IMR-90 (cell line): ENCODE measurements at regions not wholly inside any gene's neighbourhood (a gene's known extent, or its start where the extent isn't known, plus 50 kb on each side); places are given as distances from the start of the nearest gene placed in this dataset.
A peak's percentile ranks its signal among the peaks of the same experiment; 100 is the strongest.

Experiments used
- ATAC-seq: fragments of 200-7000 bp; cut with Tn5 transposase; 2 replicates; pipeline ENCODE4 v1.9.1; 2020; ENCODE audit warnings: low read depth, mild to moderate bottlenecking, moderate library complexity
- BruUV-seq: library from RNA; stranded (reverse); fragments of 400-500 nt; replicated peaks from 2 replicates; lab custom pipeline; 2021; lab: Mats Ljungman, UMichigan
- CTCF ChIA-PET: fragments of 300-600 bp; formaldehyde crosslinking; extraction: SDS; loops from one replicate; lab custom pipeline; 2021; ENCODE audit warnings: antibody characterized with exemption; lab: Yijun Ruan, JAX
- POLR2A ChIA-PET: fragments of 300-600 bp; sonication (Branson Sonifier 250); formaldehyde crosslinking; loops from one replicate; lab custom pipeline; 2022; ENCODE audit warnings: antibody characterized with exemption; ENCODE audit not compliant: unreplicated experiment; lab: Charles Lee
- DNase-seq: peaks from one replicate; pipeline ENCODE4 v3.0.0; 2013
- H2AFZ ChIP-seq: replicated peaks from 2 replicates; pipeline ENCODE3; 2013; ENCODE audit warnings: low read length, mild to moderate bottlenecking; ENCODE audit not compliant: poor library complexity
- H2AK5ac ChIP-seq: 2 replicates; pipeline ENCODE4 v1.6.1; 2013; ENCODE audit warnings: low read depth, low read length, inconsistent platforms
- H2AK9ac ChIP-seq: replicated peaks from 2 replicates; pipeline ENCODE3; 2013; ENCODE audit warnings: mild to moderate bottlenecking, low read depth, low read length, moderate library complexity; ENCODE audit not compliant: poor library complexity
- H2BK120ac ChIP-seq: 2 replicates; pipeline ENCODE4 v1.6.1; 2013; ENCODE audit warnings: low read depth, low read length, inconsistent platforms
- H2BK15ac ChIP-seq: 3 replicates; pipeline ENCODE4 v1.6.1; 2013; ENCODE audit warnings: low read depth, low read length, inconsistent platforms
- H2BK20ac ChIP-seq: 2 replicates; pipeline ENCODE4 v1.6.1; 2013; ENCODE audit warnings: low read depth, mild to moderate bottlenecking, inconsistent platforms, low read length, moderate library complexity
- H2BK5ac ChIP-seq: 2 replicates; pipeline ENCODE4 v1.6.1; 2013; ENCODE audit warnings: mild to moderate bottlenecking, low read depth, low read length, inconsistent platforms; ENCODE audit not compliant: poor library complexity, severe bottlenecking
- H3K14ac ChIP-seq: replicated peaks from 2 replicates; pipeline ENCODE4 v1.6.1; 2013; ENCODE audit warnings: low read depth, low read length, inconsistent platforms
- H3K18ac ChIP-seq: 2 replicates; pipeline ENCODE4 v1.6.1; 2013; ENCODE audit warnings: low read depth, low read length, control low read depth
- H3K23ac ChIP-seq: 2 replicates; pipeline ENCODE4 v1.6.1; 2013; ENCODE audit warnings: low read depth, low read length, inconsistent platforms
- H3K27ac ChIP-seq: 2 replicates; pipeline ENCODE4 v1.5.1; 2013; ENCODE audit warnings: mild to moderate bottlenecking, control low read depth, low read length; ENCODE audit not compliant: insufficient read depth
- H3K27me3 ChIP-seq: 2 replicates; pipeline ENCODE4 v1.6.1; 2013; ENCODE audit warnings: low read length; ENCODE audit not compliant: control insufficient read depth, insufficient read depth
- H3K36me3 ChIP-seq: 2 replicates; pipeline ENCODE4 v1.6.1; 2013; ENCODE audit warnings: low read length, mixed read lengths; ENCODE audit not compliant: control insufficient read depth, insufficient read depth
- H3K4ac ChIP-seq: 2 replicates; pipeline ENCODE4 v1.6.1; 2013; ENCODE audit warnings: low read depth, low read length, inconsistent platforms
- H3K4me1 ChIP-seq: 2 replicates; pipeline ENCODE4 v1.6.1; 2013; ENCODE audit warnings: low read length, mixed read lengths; ENCODE audit not compliant: control insufficient read depth, insufficient read depth
- H3K4me2 ChIP-seq: 2 replicates; pipeline ENCODE4 v1.6.1; 2013; ENCODE audit warnings: low read depth, mild to moderate bottlenecking, control low read depth, low read length, moderate library complexity
- H3K4me3 ChIP-seq: 2 replicates; pipeline ENCODE4 v1.5.1; 2013; ENCODE audit warnings: low read depth, mild to moderate bottlenecking, control low read depth, low read length, moderate library complexity; ENCODE audit not compliant: insufficient read depth
- H3K56ac ChIP-seq: 2 replicates; pipeline ENCODE4 v1.6.1; 2013; ENCODE audit warnings: low read length, inconsistent platforms; ENCODE audit not compliant: insufficient read depth; ENCODE audit errors: extremely low read depth
- H3K79me1 ChIP-seq, 2 experiments: 2 replicates each; pipeline ENCODE4 v1.6.1; 2013; ENCODE audit warnings: low read length in 2 of 2, inconsistent platforms in 1 of 2, low read depth in 1 of 2
- H3K9ac ChIP-seq: 2 replicates; pipeline ENCODE4 v1.6.1; 2013; ENCODE audit warnings: low read depth, low read length, control low read depth
- H3K9me1 ChIP-seq: 2 replicates; pipeline ENCODE4 v1.6.1; 2013; ENCODE audit warnings: low read length, inconsistent platforms; ENCODE audit not compliant: insufficient read depth
- H3K9me3 ChIP-seq: 2 replicates; pipeline ENCODE4 v1.6.1; 2013; ENCODE audit warnings: low read length; ENCODE audit not compliant: control insufficient read depth, insufficient read depth
- H4K20me1 ChIP-seq: 2 replicates; pipeline ENCODE4 v1.6.1; 2013; ENCODE audit warnings: low read length, inconsistent platforms; ENCODE audit not compliant: insufficient read depth
- H4K5ac ChIP-seq: 2 replicates; pipeline ENCODE4 v1.6.1; 2013; ENCODE audit warnings: mild to moderate bottlenecking, low read depth, low read length, control low read depth
- H4K8ac ChIP-seq, 2 experiments: 2 replicates each; pipeline ENCODE4 v1.6.1; 2013; ENCODE audit warnings: low read depth in 2 of 2, low read length in 2 of 2, control low read depth in 1 of 2, inconsistent platforms in 1 of 2
- H4K91ac ChIP-seq: 2 replicates; pipeline ENCODE4 v1.6.1; 2013; ENCODE audit warnings: low read depth, low read length, inconsistent platforms; ENCODE audit not compliant: insufficient read depth
- CEBPB ChIP-seq: IDR thresholded peaks from 2 replicates; pipeline ENCODE4 v1.6.1; 2012; ENCODE audit warnings: low read depth, low read length, improper control_type of control experiment
- RCOR1 ChIP-seq: IDR thresholded peaks from 2 replicates; pipeline ENCODE4 v1.6.1; 2012; ENCODE audit warnings: mild to moderate bottlenecking, low read length, improper control_type of control experiment; ENCODE audit not compliant: insufficient replicate concordance
- WGBS, 2 experiments: methylation state at CpG; one replicate each; pipeline versions ENCODE4 v1.1.5 to v1.1.7; 2013; ENCODE audit warnings: missing lambda C conversion rate in 2 of 2; ENCODE audit not compliant: insufficient read length in 1 of 2; ENCODE audit errors: extremely low coverage in 2 of 2; 5-methylcytosine and 5-hydroxymethylcytosine counted together
- dilution Hi-C: fragments of 300-500 bp; cut with HindIII; formaldehyde crosslinking; loops from one replicate; pipeline ENCODE4 v1.14.3; 2018; ENCODE audit warnings: low sequenced_read_pairs; ENCODE audit not compliant: unreplicated experiment
- in situ Hi-C: fragments of 300-500 bp; cut with MboI; formaldehyde crosslinking; loops from 3 replicates; pipeline ENCODE4 v1.14.3; 2019; ENCODE audit warnings: low sequenced_read_pairs, inconsistent platforms, mixed read lengths
- intact Hi-C: fragments of 100-400 bp; cut with micrococcal nuclease; formaldehyde crosslinking; loops from 2 replicates; pipeline ENCODE4 v1.10.0; 2022

DNA sequence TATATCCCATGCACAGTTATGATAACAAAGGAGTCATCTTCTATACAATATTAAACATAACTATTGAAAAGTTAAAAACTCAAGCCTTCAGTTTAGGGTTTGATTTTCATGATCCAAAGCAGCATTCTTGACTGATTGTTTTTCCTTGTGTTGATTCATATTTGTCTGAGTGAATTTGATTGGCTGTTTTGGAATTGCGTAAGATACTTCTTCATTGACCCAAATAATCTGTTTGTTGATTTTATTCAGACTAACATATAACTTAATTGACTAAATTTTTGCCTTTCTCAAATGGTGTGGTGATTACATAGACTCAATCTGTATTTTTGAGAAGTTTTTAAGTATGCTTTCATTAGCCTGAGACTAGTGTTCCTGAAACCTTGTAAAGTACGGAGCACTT is 305.7 kb upstream of the TNP1 start:
- ChIA-PET POLR2A (interaction anchor here (0.6 to 0.7 kb wide), 2 partner anchors 153 to 474 kb away, joined by 3 to 4 read pairs; no protein-coding TSS in a partner anchor), CTCF (interaction anchor here (0.6 to 1.8 kb wide), 15 partner anchors 10 to 470 kb away, joined by 3 to 12 read pairs (median 4); partner anchors contain the start of gene IGFBP5)
- in situ Hi-C loops (loop anchor here (10.0 to 25.0 kb wide), 3 partner anchors 349 to 547 kb away; partner anchors contain the start of gene IGFBP5), dilution Hi-C loops (loop anchor here (25.0 kb wide), 1 partner anchor 478 kb away; the partner anchor contains the start of gene IGFBP5), intact Hi-C loops (loop anchor here (5.0 to 10.0 kb wide), 3 partner anchors 57 to 281 kb away; no protein-coding TSS in a partner anchor)
- no peaks in the 10 kb centered on the region for H3K79me1 ChIP-seq
- BruUV-seq = no TSS peak
- DNase-seq (no peak), ATAC-seq (no peak)
- H3K4me3 ChIP-seq = no peak overlapping the region
- H3K9ac ChIP-seq = no peak overlapping the region
- no peak overlapping the region for H3K4me2 ChIP-seq
- H4K91ac ChIP-seq = peak overlapping the region; percentile 87
- H3K56ac ChIP-seq = no peak overlapping the region
- H2AFZ ChIP-seq = no peak overlapping the region
- H4K20me1 ChIP-seq = no peaks in the 10 kb centered on the region
- peak overlapping the region; percentile 86 for H3K18ac ChIP-seq
- H4K8ac ChIP-seq = peak overlapping the region; percentile 39 to 60; a peak in 2 of 4 replicates
- no peaks in the 10 kb centered on the region for H3K9me3 ChIP-seq
- no peaks in the 10 kb centered on the region for H3K9me1 ChIP-seq
- peak overlapping the region; percentile 76 for H2BK20ac ChIP-seq
- H3K23ac ChIP-seq = no peak overlapping the region
- H3K36me3 ChIP-seq = no peaks in the 10 kb centered on the region
- H2BK5ac ChIP-seq = peak overlapping the region; percentile 56
- H3K27ac ChIP-seq = peak overlapping the region; percentile 68; the same call in 1 of the 2 replicates
- no CpG with 5 or more reads among the region's 2 CpGs for whole genome bisulfite sequencing, 2 experiments
- peak overlapping the region; percentile 90 for H4K5ac ChIP-seq
- peak overlapping the region; percentile 92; the same call in 1 of the 2 replicates for H3K4ac ChIP-seq
- peaks cover 19% of the 10 kb centered on the region for H3K4me1 ChIP-seq
- peak overlapping the region; percentile 52 for H2BK120ac ChIP-seq
- TF ChIP-seq CEBPB (peak; percentile 90), RCOR1 (no peak)
- H2AK5ac ChIP-seq = peak overlapping the region; percentile 61; the same call in 1 of the 2 replicates
- H3K27me3 ChIP-seq = no peaks in the 10 kb centered on the region
- H2AK9ac ChIP-seq = no peak overlapping the region
- H3K14ac ChIP-seq = peak overlapping the region; percentile 55; the same call in 1 of the 2 replicates
- peak overlapping the region; percentile 80; the same call in 2 of the 3 replicates for H2BK15ac ChIP-seq
